HepG2 (cell line): ENCODE measurements at regions not wholly inside any gene's neighbourhood (a gene's known extent, or its start where the extent isn't known, plus 50 kb on each side); places are given as distances from the start of the nearest gene placed in this dataset.

Experiments used
- EHMT2 ChIP-seq: fragments of 200-600 bp; sonication (generic); IDR thresholded peaks from 2 replicates; pipeline ENCODE4 v1.7.0; 2017; ENCODE audit warnings: antibody characterized with exemption, low read depth, low read length, borderline replicate concordance
- FOSL2 ChIP-seq: sonication (generic); formaldehyde crosslinking; IDR thresholded peaks from 2 replicates; pipeline ENCODE4 v1.4.0; 2020; ENCODE audit warnings: missing genetic modification reagents
- IRX3 ChIP-seq: sonication (generic); formaldehyde crosslinking; IDR thresholded peaks from 2 replicates; pipeline ENCODE4 v1.8.1; 2023; ENCODE audit warnings: mild to moderate bottlenecking, low read depth, missing genetic modification reagents, borderline replicate concordance
- KDM6A ChIP-seq: IDR thresholded peaks from 2 replicates; pipeline ENCODE4 v1.6.1; 2016; ENCODE audit warnings: low read depth
- MBD4 ChIP-seq: IDR thresholded peaks from 2 replicates; pipeline ENCODE4 v1.6.1; 2012; ENCODE audit warnings: low read length, inconsistent platforms, borderline replicate concordance
- MIER2 ChIP-seq: IDR thresholded peaks from 2 replicates; pipeline ENCODE4 v1.6.1; 2016; ENCODE audit warnings: missing biosample characterization, missing genetic modification reagents
- MTF2 ChIP-seq: sonication (generic); formaldehyde crosslinking; IDR thresholded peaks from 2 replicates; pipeline ENCODE4 v1.5.0; 2020; ENCODE audit warnings: missing genetic modification reagents, borderline replicate concordance
- NCOA5 ChIP-seq: sonication (generic); formaldehyde crosslinking; IDR thresholded peaks from 2 replicates; pipeline ENCODE4 v1.4.0; 2020; ENCODE audit warnings: missing genetic modification reagents
- PAX8 ChIP-seq: sonication (generic); formaldehyde crosslinking; IDR thresholded peaks from 2 replicates; pipeline ENCODE4 v1.8.0; 2022; ENCODE audit warnings: mild to moderate bottlenecking, missing genetic modification reagents, borderline replicate concordance
- PCBP1 ChIP-seq: fragments of 200-400 bp; formaldehyde crosslinking; IDR thresholded peaks from 2 replicates; pipeline ENCODE4 v1.6.1; 2017; ENCODE audit warnings: mild to moderate bottlenecking, low read depth, low read length, borderline replicate concordance
- RBAK ChIP-seq: sonication (generic); formaldehyde crosslinking; IDR thresholded peaks from 2 replicates; pipeline ENCODE4 v1.5.1; 2020; ENCODE audit warnings: mild to moderate bottlenecking, missing genetic modification reagents
- RFX5 ChIP-seq: IDR thresholded peaks from 2 replicates; pipeline ENCODE4 v1.6.1; 2011; ENCODE audit warnings: low read depth, low read length, improper control_type of control experiment
- SALL1 ChIP-seq: sonication (generic); formaldehyde crosslinking; IDR thresholded peaks from 2 replicates; pipeline ENCODE4 v1.8.0; 2022; ENCODE audit warnings: mild to moderate bottlenecking, missing genetic modification reagents
- SAP130 ChIP-seq: IDR thresholded peaks from 2 replicates; pipeline ENCODE4 v1.6.1; 2016; ENCODE audit warnings: low read depth
- SRSF4 ChIP-seq: fragments of 200-400 bp; formaldehyde crosslinking; IDR thresholded peaks from one replicate; pipeline ENCODE4 v1.6.1; 2018; ENCODE audit warnings: mild to moderate bottlenecking, low read depth, low read length, moderate library complexity; ENCODE audit not compliant: poor library complexity, severe bottlenecking
- STAG1 ChIP-seq: sonication (generic); formaldehyde crosslinking; IDR thresholded peaks from 2 replicates; pipeline ENCODE4 v1.4.0; 2020; ENCODE audit warnings: missing genetic modification reagents
- TEAD3 ChIP-seq: optimal IDR thresholded peaks from 2 replicates; pipeline ENCODE3; 2016; ENCODE audit warnings: borderline replicate concordance
- ZBTB42 ChIP-seq: sonication (generic); formaldehyde crosslinking; IDR thresholded peaks from 2 replicates; pipeline ENCODE4 v1.5.0; 2020; ENCODE audit warnings: mild to moderate bottlenecking, missing genetic modification reagents
- ZNF230 ChIP-seq: sonication (generic); formaldehyde crosslinking; IDR thresholded peaks from 2 replicates; pipeline ENCODE4 v1.4.0; 2020; ENCODE audit warnings: mild to moderate bottlenecking, missing genetic modification reagents
- ZNF232 ChIP-seq: sonication (generic); formaldehyde crosslinking; IDR thresholded peaks from 2 replicates; pipeline ENCODE4 v1.4.0; 2020; ENCODE audit warnings: missing genetic modification reagents, borderline replicate concordance
- ZNF292 ChIP-seq: sonication (generic); formaldehyde crosslinking; IDR thresholded peaks from 2 replicates; pipeline ENCODE4 v1.8.1; 2022; ENCODE audit warnings: mild to moderate bottlenecking, low read depth, missing genetic modification reagents, borderline replicate concordance
- ZNF382 ChIP-seq: sonication (generic); formaldehyde crosslinking; IDR thresholded peaks from 2 replicates; pipeline ENCODE4 v1.5.0; 2020; ENCODE audit warnings: missing genetic modification reagents, mild to moderate bottlenecking, borderline replicate concordance
- ZNF550 ChIP-seq: sonication (generic); formaldehyde crosslinking; IDR thresholded peaks from 2 replicates; pipeline ENCODE4 v1.4.0; 2020; ENCODE audit warnings: mild to moderate bottlenecking, missing genetic modification reagents, borderline replicate concordance
- ZNF570 ChIP-seq: sonication (generic); formaldehyde crosslinking; IDR thresholded peaks from 2 replicates; pipeline ENCODE4 v1.4.0; 2020; ENCODE audit warnings: mild to moderate bottlenecking, missing genetic modification reagents, borderline replicate concordance
- TF ChIP-seq, protein P1 (sequence below): sonication (generic); formaldehyde crosslinking; IDR thresholded peaks from 2 replicates; pipeline ENCODE4 v1.4.0; 2020; ENCODE audit warnings: missing genetic modification reagents, mild to moderate bottlenecking, borderline replicate concordance
- TF ChIP-seq, protein P2 (sequence below): sonication (generic); formaldehyde crosslinking; conservative IDR thresholded peaks from 2 replicates; pipeline ENCODE4 v1.8.0; 2022; ENCODE audit warnings: missing genetic modification reagents
- TF ChIP-seq, protein P3 (sequence below): sonication (generic); formaldehyde crosslinking; IDR thresholded peaks from 2 replicates; pipeline ENCODE4 v1.4.0; 2020; ENCODE audit warnings: missing genetic modification reagents, borderline replicate concordance

DNA sequence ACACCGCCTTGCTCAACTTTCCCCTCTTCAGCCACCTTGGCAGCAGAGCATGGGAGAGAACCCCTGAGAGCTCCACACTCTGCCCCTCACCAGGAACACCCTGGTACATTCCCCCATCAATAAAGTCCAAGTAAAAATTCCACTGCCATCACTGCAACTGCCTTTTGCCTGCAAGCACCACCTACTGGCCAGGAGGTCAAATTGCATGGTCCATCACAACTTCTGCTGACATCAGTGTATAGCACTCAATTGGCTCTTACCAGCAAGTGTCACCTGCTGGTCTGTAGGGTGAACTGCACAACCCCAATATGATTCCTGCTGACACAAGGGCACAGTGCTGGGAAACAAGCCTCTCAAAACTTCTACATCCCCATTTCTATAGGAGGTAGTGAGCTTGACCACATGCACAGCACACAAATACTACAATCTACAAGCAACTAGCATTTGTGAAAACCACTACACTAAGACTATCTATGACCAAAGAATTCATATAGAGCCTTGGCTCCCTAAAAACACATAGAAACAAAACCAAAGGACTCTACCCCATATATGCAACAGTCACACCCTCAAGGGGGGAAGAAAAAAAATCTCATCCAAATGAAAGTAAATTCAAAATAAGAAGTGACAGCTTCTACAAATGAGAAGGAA is 69.2 kb downstream of the FASLG start (continued):
- TF ChIP-seq, protein P1, sequence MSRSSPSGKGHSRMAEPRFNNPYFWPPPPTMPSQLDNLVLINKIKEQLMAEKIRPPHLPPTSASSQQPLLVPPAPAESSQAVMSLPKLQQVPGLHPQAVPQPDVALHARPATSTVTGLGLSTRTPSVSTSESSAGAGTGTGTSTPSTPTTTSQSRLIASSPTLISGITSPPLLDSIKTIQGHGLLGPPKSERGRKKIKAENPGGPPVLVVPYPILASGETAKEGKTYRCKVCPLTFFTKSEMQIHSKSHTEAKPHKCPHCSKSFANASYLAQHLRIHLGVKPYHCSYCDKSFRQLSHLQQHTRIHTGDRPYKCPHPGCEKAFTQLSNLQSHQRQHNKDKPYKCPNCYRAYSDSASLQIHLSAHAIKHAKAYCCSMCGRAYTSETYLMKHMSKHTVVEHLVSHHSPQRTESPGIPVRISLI (CRISPR knock-in tag) = no peak
- no peak for TF ChIP-seq ZNF382 (CRISPR knock-in tag)
- TF ChIP-seq MBD4 = no peak
- no peak for TF ChIP-seq MTF2 (CRISPR knock-in tag)
- no peak for TF ChIP-seq PAX8 (CRISPR knock-in tag)
- no peak for TF ChIP-seq ZNF232
- TF ChIP-seq RBAK (CRISPR knock-in tag) = no peak
- no peak for TF ChIP-seq PCBP1
- TF ChIP-seq TEAD3 (CRISPR knock-in tag) = peak; percentile 18
- no peak for TF ChIP-seq SRSF4
- TF ChIP-seq, protein P2, sequence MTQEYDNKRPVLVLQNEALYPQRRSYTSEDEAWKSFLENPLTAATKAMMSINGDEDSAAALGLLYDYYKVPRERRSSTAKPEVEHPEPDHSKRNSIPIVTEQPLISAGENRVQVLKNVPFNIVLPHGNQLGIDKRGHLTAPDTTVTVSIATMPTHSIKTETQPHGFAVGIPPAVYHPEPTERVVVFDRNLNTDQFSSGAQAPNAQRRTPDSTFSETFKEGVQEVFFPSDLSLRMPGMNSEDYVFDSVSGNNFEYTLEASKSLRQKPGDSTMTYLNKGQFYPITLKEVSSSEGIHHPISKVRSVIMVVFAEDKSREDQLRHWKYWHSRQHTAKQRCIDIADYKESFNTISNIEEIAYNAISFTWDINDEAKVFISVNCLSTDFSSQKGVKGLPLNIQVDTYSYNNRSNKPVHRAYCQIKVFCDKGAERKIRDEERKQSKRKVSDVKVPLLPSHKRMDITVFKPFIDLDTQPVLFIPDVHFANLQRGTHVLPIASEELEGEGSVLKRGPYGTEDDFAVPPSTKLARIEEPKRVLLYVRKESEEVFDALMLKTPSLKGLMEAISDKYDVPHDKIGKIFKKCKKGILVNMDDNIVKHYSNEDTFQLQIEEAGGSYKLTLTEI (CRISPR knock-in tag) = no peak
- TF ChIP-seq KDM6A (CRISPR knock-in tag) = no peak
- no peak for TF ChIP-seq ZNF570
- peak; percentile 77 for TF ChIP-seq STAG1
- TF ChIP-seq ZNF230 (CRISPR knock-in tag) = no peak
- TF ChIP-seq, protein P3, sequence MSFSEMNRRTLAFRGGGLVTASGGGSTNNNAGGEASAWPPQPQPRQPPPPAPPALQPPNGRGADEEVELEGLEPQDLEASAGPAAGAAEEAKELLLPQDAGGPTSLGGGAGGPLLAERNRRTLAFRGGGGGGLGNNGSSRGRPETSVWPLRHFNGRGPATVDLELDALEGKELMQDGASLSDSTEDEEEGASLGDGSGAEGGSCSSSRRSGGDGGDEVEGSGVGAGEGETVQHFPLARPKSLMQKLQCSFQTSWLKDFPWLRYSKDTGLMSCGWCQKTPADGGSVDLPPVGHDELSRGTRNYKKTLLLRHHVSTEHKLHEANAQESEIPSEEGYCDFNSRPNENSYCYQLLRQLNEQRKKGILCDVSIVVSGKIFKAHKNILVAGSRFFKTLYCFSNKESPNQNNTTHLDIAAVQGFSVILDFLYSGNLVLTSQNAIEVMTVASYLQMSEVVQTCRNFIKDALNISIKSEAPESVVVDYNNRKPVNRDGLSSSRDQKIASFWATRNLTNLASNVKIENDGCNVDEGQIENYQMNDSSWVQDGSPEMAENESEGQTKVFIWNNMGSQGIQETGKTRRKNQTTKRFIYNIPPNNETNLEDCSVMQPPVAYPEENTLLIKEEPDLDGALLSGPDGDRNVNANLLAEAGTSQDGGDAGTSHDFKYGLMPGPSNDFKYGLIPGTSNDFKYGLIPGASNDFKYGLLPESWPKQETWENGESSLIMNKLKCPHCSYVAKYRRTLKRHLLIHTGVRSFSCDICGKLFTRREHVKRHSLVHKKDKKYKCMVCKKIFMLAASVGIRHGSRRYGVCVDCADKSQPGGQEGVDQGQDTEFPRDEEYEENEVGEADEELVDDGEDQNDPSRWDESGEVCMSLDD (CRISPR knock-in tag) = no peak
- TF ChIP-seq SALL1 = no peak
- TF ChIP-seq ZNF550 = no peak
- TF ChIP-seq IRX3 (CRISPR knock-in tag) = no peak
- no peak for TF ChIP-seq EHMT2
- TF ChIP-seq NCOA5 = no peak
- TF ChIP-seq ZNF292 (CRISPR knock-in tag) = no peak
- TF ChIP-seq MIER2 (CRISPR knock-in tag) = 0 out of 2 replicates have a peak, but pooled peaks have one; percentile 14
- TF ChIP-seq ZBTB42 = no peak
- TF ChIP-seq FOSL2 = peak; percentile 12; the same call in 1 of the 2 replicates
- no peak for TF ChIP-seq RFX5
- TF ChIP-seq SAP130 (CRISPR knock-in tag) = no peak
